ENCODE measurements at regions not wholly inside any gene's neighbourhood (a gene's known extent, or its start where the extent isn't known, plus 50 kb on each side); places are given as distances from the start of the nearest gene placed in this dataset.
A peak's percentile ranks its signal among the peaks of the same experiment; 100 is the strongest.

GRCh38 chr3:31420311-31420710, 112.4 kb upstream of the STT3B start:
- no peak overlapping the region for H3K27ac ChIP-seq
- in situ Hi-C loops (cut with MboI): no loop called here
- H3K27me3 ChIP-seq (replicated peaks; ENCODE audit: insufficient read depth): no peaks in the 10 kb centered on the region; the same call in 1 of the 2 replicates
- H4K20me1 ChIP-seq (ENCODE audit: insufficient read depth): no peaks in the 10 kb centered on the region
- no peaks in the 10 kb centered on the region for H3K9me2 ChIP-seq (ENCODE audit: insufficient read depth)
- no peaks in the 10 kb centered on the region for H3K4me1 ChIP-seq (ENCODE audit: insufficient read depth)
- 74 to 78% methylated on average over 4 of the region's 4 CpGs for WGBS, 2 experiments (ENCODE audit: low coverage in 1 of 2, low lambda C conversion rate in 2 of 2, missing lambda C conversion rate in 2 of 2)
- no peaks in the 10 kb centered on the region for H3K36me3 ChIP-seq (ENCODE audit: low read depth)
- H3K79me2 ChIP-seq (ENCODE audit: insufficient read depth): no peaks in the 10 kb centered on the region
- H3K9ac ChIP-seq: no peak overlapping the region
- H2AFZ ChIP-seq: no peak overlapping the region
- DNase-seq: no peak
- no peak for TF ChIP-seq EZH2phosphoT487 (IDR thresholded peaks at IDR 0.05; ENCODE audit: insufficient read depth, low read depth)
- no peak for TF ChIP-seq EZH2 (IDR thresholded peaks at IDR 0.05; ENCODE audit: insufficient read depth, poor library complexity, severe bottlenecking)
- H3F3A ChIP-seq (ENCODE audit: insufficient read depth): no peaks in the 10 kb centered on the region
- no peak overlapping the region for H3K4me2 ChIP-seq (ENCODE audit: unreplicated experiment)
- no peak overlapping the region for H3K4me3 ChIP-seq
- no peaks in the 10 kb centered on the region for H3K9me3 ChIP-seq (ENCODE audit: low read depth)

GRCh38 chr3:31421314-31422048, 111.2 kb upstream of the STT3B start:
- no peak for TF ChIP-seq EZH2phosphoT487 (IDR thresholded peaks at IDR 0.05; ENCODE audit: insufficient read depth, low read depth)
- Histone ChIP-seq H2AFZ (no peak overlapping the region), H3K9me2 (ENCODE audit: insufficient read depth) (no peaks in the 10 kb centered on the region), H3K9ac (no peak overlapping the region), H3K4me2 (ENCODE audit: unreplicated experiment) (no peak overlapping the region), H3K4me1 (ENCODE audit: insufficient read depth) (no peaks in the 10 kb centered on the region), H4K20me1 (ENCODE audit: insufficient read depth) (no peaks in the 10 kb centered on the region), H3F3A (ENCODE audit: insufficient read depth) (no peaks in the 10 kb centered on the region), H3K27ac (no peak overlapping the region), H3K27me3 (replicated peaks; ENCODE audit: insufficient read depth) (no peaks in the 10 kb centered on the region), H3K9me3 (ENCODE audit: low read depth) (no peaks in the 10 kb centered on the region), H3K79me2 (ENCODE audit: insufficient read depth) (no peaks in the 10 kb centered on the region), H3K36me3 (ENCODE audit: low read depth) (no peaks in the 10 kb centered on the region), H3K4me3 (no peak overlapping the region)
- WGBS, 2 experiments (ENCODE audit: low coverage in 1 of 2, low lambda C conversion rate in 2 of 2, missing lambda C conversion rate in 2 of 2): 85 to 90% methylated on average over 2 of the region's 2 CpGs
- no peak for DNase-seq
- in situ Hi-C loops (cut with MboI): no loop called here

DNA sequence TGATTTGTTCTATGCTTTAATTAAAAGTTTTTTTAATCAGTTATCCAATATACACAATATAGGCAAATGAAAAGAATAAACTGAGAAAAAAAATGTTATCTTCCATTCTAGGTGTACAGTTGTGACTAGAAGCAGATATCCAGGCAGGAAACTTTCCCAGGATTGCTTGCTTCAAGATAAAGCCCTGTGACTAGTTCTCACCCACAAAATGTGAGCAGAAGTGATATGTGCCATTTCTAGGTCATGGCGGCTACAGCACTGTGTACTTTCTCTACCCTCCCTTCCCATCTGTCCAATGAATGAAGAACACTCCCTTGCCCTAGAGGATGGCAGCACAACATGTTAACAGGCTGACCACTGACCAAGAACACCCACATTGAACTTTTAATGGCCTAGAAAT, 110.5 kb upstream of the STT3B start:
- no peaks in the 10 kb centered on the region for H3K36me3 ChIP-seq (ENCODE audit: low read depth)
- 77 to 100% methylated on average over 1 of the region's 1 CpG for WGBS, 2 experiments (ENCODE audit: low coverage in 1 of 2, low lambda C conversion rate in 2 of 2, missing lambda C conversion rate in 2 of 2)
- no peak overlapping the region for H3K27ac ChIP-seq
- H4K20me1 ChIP-seq (ENCODE audit: insufficient read depth): no peaks in the 10 kb centered on the region
- no peak overlapping the region for H3K4me3 ChIP-seq
- no peaks in the 10 kb centered on the region for H3K9me2 ChIP-seq (ENCODE audit: insufficient read depth)
- in situ Hi-C loops (cut with MboI): no loop called here
- no peaks in the 10 kb centered on the region for H3K4me1 ChIP-seq (ENCODE audit: insufficient read depth)
- no peak overlapping the region for H3K4me2 ChIP-seq (ENCODE audit: unreplicated experiment)
- no peaks in the 10 kb centered on the region for H3F3A ChIP-seq (ENCODE audit: insufficient read depth)
- no peak for DNase-seq
- H3K27me3 ChIP-seq (replicated peaks; ENCODE audit: insufficient read depth): no peaks in the 10 kb centered on the region
- H3K9me3 ChIP-seq (ENCODE audit: low read depth): no peaks in the 10 kb centered on the region
- no peak for TF ChIP-seq EZH2phosphoT487 (IDR thresholded peaks at IDR 0.05; ENCODE audit: insufficient read depth, low read depth)
- TF ChIP-seq EZH2 (IDR thresholded peaks at IDR 0.05; ENCODE audit: insufficient read depth, poor library complexity, severe bottlenecking): no peak
- no peak overlapping the region for H3K9ac ChIP-seq
- no peak overlapping the region for H2AFZ ChIP-seq
- H3K79me2 ChIP-seq (ENCODE audit: insufficient read depth): no peaks in the 10 kb centered on the region

GRCh38 chr3:31423482-31423881, 109.2 kb upstream of the STT3B start:
- no peak overlapping the region for H3K4me3 ChIP-seq
- H3K36me3 ChIP-seq (ENCODE audit: low read depth): no peaks in the 10 kb centered on the region
- H3K4me2 ChIP-seq (ENCODE audit: unreplicated experiment): no peak overlapping the region
- no peak overlapping the region for H2AFZ ChIP-seq
- no peaks in the 10 kb centered on the region for H3K9me3 ChIP-seq (ENCODE audit: low read depth)
- no peaks in the 10 kb centered on the region for H3K9me2 ChIP-seq (ENCODE audit: insufficient read depth)
- H3K79me2 ChIP-seq (ENCODE audit: insufficient read depth): no peaks in the 10 kb centered on the region
- H3K27ac ChIP-seq: no peak overlapping the region
- no peaks in the 10 kb centered on the region for H3F3A ChIP-seq (ENCODE audit: insufficient read depth)
- H3K9ac ChIP-seq: no peak overlapping the region
- TF ChIP-seq EZH2 (IDR thresholded peaks at IDR 0.05; ENCODE audit: insufficient read depth, poor library complexity, severe bottlenecking) (no peak), EZH2phosphoT487 (IDR thresholded peaks at IDR 0.05; ENCODE audit: insufficient read depth, low read depth) (no peak)
- H3K27me3 ChIP-seq (replicated peaks; ENCODE audit: insufficient read depth): no peaks in the 10 kb centered on the region
- in situ Hi-C loops (cut with MboI): no loop called here
- DNase-seq: peak; percentile 53
- H4K20me1 ChIP-seq (ENCODE audit: insufficient read depth): no peaks in the 10 kb centered on the region
- WGBS, 2 experiments (ENCODE audit: low coverage in 1 of 2, low lambda C conversion rate in 2 of 2, missing lambda C conversion rate in 2 of 2): 60 to 78% methylated on average over 2 of the region's 2 CpGs
- H3K4me1 ChIP-seq (ENCODE audit: insufficient read depth): no peaks in the 10 kb centered on the region

DNA sequence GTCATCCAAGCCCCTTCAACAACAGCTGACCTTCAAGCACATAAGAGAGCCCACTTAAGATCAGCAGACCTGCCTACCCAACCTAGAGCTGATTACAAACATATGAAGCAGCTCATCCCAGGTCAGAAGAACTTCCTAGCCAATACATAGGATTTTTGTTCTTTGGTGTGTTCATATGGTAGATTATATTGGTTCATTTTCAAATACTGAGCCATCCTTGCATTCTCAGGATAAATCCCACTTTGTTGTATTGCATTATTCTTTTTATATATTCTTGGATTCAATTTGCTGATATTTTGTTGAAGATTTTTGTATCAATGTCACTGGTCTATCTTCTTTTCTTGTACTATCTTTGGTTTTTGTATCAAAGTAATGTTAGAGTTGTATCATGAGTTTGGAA, 107.3 kb upstream of the STT3B start:
- no peak overlapping the region for H3K27ac ChIP-seq

More for the DNA sequence above, 107.3 kb upstream of the STT3B start:
- H4K20me1 ChIP-seq (ENCODE audit: insufficient read depth): no peaks in the 10 kb centered on the region
- no peak overlapping the region for H3K4me3 ChIP-seq
- no peak for DNase-seq
- no peak overlapping the region for H3K4me2 ChIP-seq (ENCODE audit: unreplicated experiment)
- H3K27me3 ChIP-seq (replicated peaks; ENCODE audit: insufficient read depth): no peaks in the 10 kb centered on the region
- H3K36me3 ChIP-seq (ENCODE audit: low read depth): no peaks in the 10 kb centered on the region
- no peak overlapping the region for H2AFZ ChIP-seq
- H3K9ac ChIP-seq: no peak overlapping the region
- no peaks in the 10 kb centered on the region for H3K9me2 ChIP-seq (ENCODE audit: insufficient read depth)
- no peaks in the 10 kb centered on the region for H3K4me1 ChIP-seq (ENCODE audit: insufficient read depth)
- TF ChIP-seq EZH2phosphoT487 (IDR thresholded peaks at IDR 0.05; ENCODE audit: insufficient read depth, low read depth) (no peak), EZH2 (IDR thresholded peaks at IDR 0.05; ENCODE audit: insufficient read depth, poor library complexity, severe bottlenecking) (no peak)
- no peaks in the 10 kb centered on the region for H3F3A ChIP-seq (ENCODE audit: insufficient read depth)
- in situ Hi-C loops (cut with MboI): no loop called here
- no peaks in the 10 kb centered on the region for H3K79me2 ChIP-seq (ENCODE audit: insufficient read depth)
- no peaks in the 10 kb centered on the region for H3K9me3 ChIP-seq (ENCODE audit: low read depth)

All from GM23248 (cell line).